Lower leg skin (tissue), 3 donors: ENCODE measurements at regions not wholly inside any gene's neighbourhood (a gene's known extent, or its start where the extent isn't known, plus 50 kb on each side); places are given as distances from the start of the nearest gene placed in this dataset.

Source experiments
- POLR2A ChIP-seq, 2 donors: fragments of 450-650 bp; IDR thresholded peaks; one replicate each; pipeline ENCODE4 v1.6.1; 2016 to 2017; ENCODE audit warnings: antibody characterized with exemption in 2 of 2, mild to moderate bottlenecking in 1 of 2, moderate library complexity in 1 of 2
- TF ChIP-seq, protein P1 (sequence below), 3 donors: fragments of 450-650 bp; IDR thresholded peaks; one replicate each; pipeline ENCODE4 v1.5.1; 2016; ENCODE audit warnings: antibody characterized with exemption in 3 of 3, mild to moderate bottlenecking in 3 of 3, moderate library complexity in 2 of 3

DNA sequence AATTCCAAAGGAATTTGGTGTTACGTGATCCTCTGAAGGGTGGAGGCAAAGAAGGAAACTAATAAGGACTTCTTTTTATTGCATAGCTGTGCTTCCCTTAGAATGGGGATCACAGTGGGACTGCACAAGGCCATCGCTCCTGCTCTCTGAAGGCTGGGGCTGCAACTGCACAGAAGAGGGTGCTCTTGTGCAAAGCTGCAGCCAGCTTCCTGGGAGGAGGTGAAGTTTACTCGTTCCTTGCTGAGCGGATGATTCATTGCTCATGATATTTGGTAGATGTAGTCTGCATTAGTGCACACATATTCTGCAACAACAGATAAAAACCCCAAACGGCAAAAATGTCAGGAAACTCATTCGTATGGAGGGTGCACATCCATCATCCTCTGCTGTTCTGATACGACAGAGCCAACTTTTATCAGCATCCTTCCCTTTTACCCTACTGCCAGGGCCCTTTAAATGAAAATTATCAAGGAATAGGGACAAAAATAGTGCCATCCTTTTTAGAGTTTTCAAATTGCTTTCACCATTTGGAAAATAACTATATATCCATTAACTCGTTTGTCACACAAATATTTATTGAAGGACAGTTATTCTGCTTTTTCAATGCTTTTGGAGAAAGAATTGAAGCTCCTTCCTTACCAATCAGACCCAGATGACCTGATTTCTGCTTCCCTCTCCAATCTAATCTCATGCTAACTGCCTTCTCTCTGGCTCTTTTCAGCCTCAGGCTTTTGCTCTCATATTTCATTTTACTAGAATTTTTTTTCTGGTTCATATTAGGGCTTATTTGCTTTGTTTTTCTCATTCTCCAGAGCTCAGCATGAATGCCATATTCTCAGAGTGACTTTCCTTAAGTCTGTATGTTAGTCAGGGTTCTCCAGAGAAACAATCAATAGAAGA lies 263.6 kb downstream of the DUSP10 start:
- TF ChIP-seq, protein P1, sequence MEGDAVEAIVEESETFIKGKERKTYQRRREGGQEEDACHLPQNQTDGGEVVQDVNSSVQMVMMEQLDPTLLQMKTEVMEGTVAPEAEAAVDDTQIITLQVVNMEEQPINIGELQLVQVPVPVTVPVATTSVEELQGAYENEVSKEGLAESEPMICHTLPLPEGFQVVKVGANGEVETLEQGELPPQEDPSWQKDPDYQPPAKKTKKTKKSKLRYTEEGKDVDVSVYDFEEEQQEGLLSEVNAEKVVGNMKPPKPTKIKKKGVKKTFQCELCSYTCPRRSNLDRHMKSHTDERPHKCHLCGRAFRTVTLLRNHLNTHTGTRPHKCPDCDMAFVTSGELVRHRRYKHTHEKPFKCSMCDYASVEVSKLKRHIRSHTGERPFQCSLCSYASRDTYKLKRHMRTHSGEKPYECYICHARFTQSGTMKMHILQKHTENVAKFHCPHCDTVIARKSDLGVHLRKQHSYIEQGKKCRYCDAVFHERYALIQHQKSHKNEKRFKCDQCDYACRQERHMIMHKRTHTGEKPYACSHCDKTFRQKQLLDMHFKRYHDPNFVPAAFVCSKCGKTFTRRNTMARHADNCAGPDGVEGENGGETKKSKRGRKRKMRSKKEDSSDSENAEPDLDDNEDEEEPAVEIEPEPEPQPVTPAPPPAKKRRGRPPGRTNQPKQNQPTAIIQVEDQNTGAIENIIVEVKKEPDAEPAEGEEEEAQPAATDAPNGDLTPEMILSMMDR (IDR thresholded peaks at IDR 0.05), result no peak
- no peak for TF ChIP-seq POLR2A (IDR thresholded peaks at IDR 0.05)
